ENCODE measurements at regions not wholly inside any gene's neighbourhood (a gene's known extent, or its start where the extent isn't known, plus 50 kb on each side); places are given as distances from the start of the nearest gene placed in this dataset.

- no peak for DNase-seq
Observed at GRCh38 chr3:157807280-157807679, 298.9 kb downstream of the SHOX2 start.

GRCh38 chr3:157805538-157805937, 300.7 kb downstream of the SHOX2 start:
- DNase-seq = no peak

GRCh38 chr3:157794771-157795170, 291.6 kb upstream of the VEPH1 start:
- DNase-seq = no peak

- DNase-seq = no peak
Observed at GRCh38 chr3:157793745-157794144, 290.5 kb upstream of the VEPH1 start.

GRCh38 chr3:157789162-157789561, 285.9 kb upstream of the VEPH1 start:
- DNase-seq = no peak

- DNase-seq = no peak
Observed at GRCh38 chr3:157786618-157787017, 283.4 kb upstream of the VEPH1 start.

- no peak for DNase-seq
Observed at GRCh38 chr3:157786211-157786610, 283.0 kb upstream of the VEPH1 start.

GRCh38 chr3:157785102-157785826, 282.0 kb upstream of the VEPH1 start:
- no peak for DNase-seq

GRCh38 chr3:157782236-157782635, 279.0 kb upstream of the VEPH1 start:
- DNase-seq = no peak

GRCh38 chr3:157776861-157777260, 273.6 kb upstream of the VEPH1 start:
- no peak for DNase-seq

- no peak for DNase-seq
Observed at GRCh38 chr3:157775446-157775845, 272.2 kb upstream of the VEPH1 start.

- no peak for DNase-seq
Observed at GRCh38 chr3:157769378-157769777, 266.2 kb upstream of the VEPH1 start.

GRCh38 chr3:157767607-157768006, 264.4 kb upstream of the VEPH1 start:
- no peak for DNase-seq

- DNase-seq = no peak
Observed at GRCh38 chr3:157763644-157764043, 260.4 kb upstream of the VEPH1 start.

- DNase-seq = no peak
Observed at GRCh38 chr3:157759311-157759710, 256.1 kb upstream of the VEPH1 start.

GRCh38 chr3:157755233-157755632, 252.0 kb upstream of the VEPH1 start:
- no peak for DNase-seq

- DNase-seq = no peak
Observed at GRCh38 chr3:157754451-157754850, 251.2 kb upstream of the VEPH1 start.

GRCh38 chr3:157753787-157754136, 250.5 kb upstream of the VEPH1 start:
- no peak for DNase-seq

GRCh38 chr3:157752956-157753786, 250.0 kb upstream of the VEPH1 start:
- DNase-seq = no peak

GRCh38 chr3:157752554-157752953, 249.3 kb upstream of the VEPH1 start:
- no peak for DNase-seq

GRCh38 chr3:157751386-157751785, 248.2 kb upstream of the VEPH1 start:
- no peak for DNase-seq

- DNase-seq = no peak
Observed at GRCh38 chr3:157746391-157746790, 243.2 kb upstream of the VEPH1 start.

GRCh38 chr3:157741607-157742006, 238.4 kb upstream of the VEPH1 start:
- no peak for DNase-seq
